GM18858 (cell line): ENCODE measurements at regions not wholly inside any gene's neighbourhood (a gene's known extent, or its start where the extent isn't known, plus 50 kb on each side); places are given as distances from the start of the nearest gene placed in this dataset.
"Not testable (repeated sequence)": the region's sequence is repeated elsewhere in the genome, so short reads cannot be mapped to it uniquely, and the experiment has no call there.

Experiments
- ATAC-seq: cut with Tn5 transposase; IDR thresholded peaks from one replicate; pipeline ENCODE4 v1.9.1; 2021; ENCODE audit not compliant: unreplicated experiment

- no peak for ATAC-seq
These were observed 384.6 kb downstream of the ARL4A start for GRCh38 chr7:13072014-13072413.

- ATAC-seq: no peak
These were observed 390.0 kb downstream of the ARL4A start for GRCh38 chr7:13077466-13077865.

- ATAC-seq: no peak
These were observed 390.7 kb downstream of the ARL4A start for GRCh38 chr7:13078105-13078504.

GRCh38 chr7:13090959-13091358 lies 403.5 kb downstream of the ARL4A start:
- ATAC-seq: no peak

- ATAC-seq: no peak
These were observed 404.7 kb downstream of the ARL4A start for GRCh38 chr7:13091974-13092707.

- ATAC-seq: no peak
These were observed 405.2 kb downstream of the ARL4A start for GRCh38 chr7:13092708-13093005.

- no peak for ATAC-seq
These were observed 405.7 kb downstream of the ARL4A start for GRCh38 chr7:13093160-13093559.

GRCh38 chr7:13097499-13097898 lies 410.1 kb downstream of the ARL4A start:
- ATAC-seq: no peak

GRCh38 chr7:13098161-13098560 lies 410.7 kb downstream of the ARL4A start:
- no peak for ATAC-seq

GRCh38 chr7:13099154-13099795 lies 411.8 kb downstream of the ARL4A start:
- peak; percentile 69 for ATAC-seq

GRCh38 chr7:13104128-13104527 lies 416.7 kb downstream of the ARL4A start:
- no peak for ATAC-seq

GRCh38 chr7:13105209-13105608 lies 417.8 kb downstream of the ARL4A start:
- no peak for ATAC-seq

- no peak for ATAC-seq
These were observed 419.1 kb downstream of the ARL4A start for GRCh38 chr7:13106513-13106912.

- ATAC-seq: no peak
These were observed 419.9 kb downstream of the ARL4A start for GRCh38 chr7:13107291-13107690.

- no peak for ATAC-seq
These were observed 420.6 kb downstream of the ARL4A start for GRCh38 chr7:13108061-13108460.

- no peak for ATAC-seq
These were observed 421.8 kb downstream of the ARL4A start for GRCh38 chr7:13109201-13109600.

- ATAC-seq: no peak
These were observed 422.7 kb downstream of the ARL4A start for GRCh38 chr7:13110107-13110506.

GRCh38 chr7:13111230-13111629 lies 423.8 kb downstream of the ARL4A start:
- ATAC-seq: no peak

GRCh38 chr7:13114240-13114639 lies 426.8 kb downstream of the ARL4A start:
- not testable (repeated sequence) for ATAC-seq

GRCh38 chr7:13115157-13115772 lies 427.8 kb downstream of the ARL4A start:
- no peak for ATAC-seq

- no peak for ATAC-seq
These were observed 428.4 kb downstream of the ARL4A start for GRCh38 chr7:13115855-13116254.

GRCh38 chr7:13117103-13117502 lies 429.7 kb downstream of the ARL4A start:
- ATAC-seq: no peak
